Activated CD4-positive, alpha-beta T cell treated with anti-CD3 and anti-CD28 coated beads, Interleukin-2, Interleukin-4, amounts not matched to agents 100 ng/mL and 50 ng/mL, durations not matched to agents 16 hours and 8 hours (primary cell): ENCODE measurements at regions not wholly inside any gene's neighbourhood (a gene's known extent, or its start where the extent isn't known, plus 50 kb on each side); places are given as distances from the start of the nearest gene placed in this dataset.

ENCODE experiments used
- DNase-seq: peaks from one replicate; pipeline ENCODE4 v3.0.0-alpha.2; 2020; ENCODE audit warnings: low spot score

GRCh38 chr9:119005162-119005561, 364.1 kb downstream of the BRINP1 start:
- no peak for DNase-seq

- no peak for DNase-seq
These were observed 360.0 kb downstream of the BRINP1 start for GRCh38 chr9:119009249-119009648.

GRCh38 chr9:119020284-119020683, 349.0 kb downstream of the BRINP1 start:
- no peak for DNase-seq

- no peak for DNase-seq
These were observed 348.4 kb downstream of the BRINP1 start for GRCh38 chr9:119020730-119021333.

GRCh38 chr9:119026120-119026519, 343.1 kb downstream of the BRINP1 start:
- DNase-seq = no peak

- DNase-seq = no peak
These were observed 341.1 kb downstream of the BRINP1 start for GRCh38 chr9:119027901-119028699.

GRCh38 chr9:119029886-119030285, 339.3 kb downstream of the BRINP1 start:
- DNase-seq = no peak

- no peak for DNase-seq
These were observed 335.6 kb downstream of the BRINP1 start for GRCh38 chr9:119033596-119033995.

- no peak for DNase-seq
These were observed 332.3 kb downstream of the BRINP1 start for GRCh38 chr9:119036969-119037368.

- DNase-seq = no peak
These were observed 325.2 kb downstream of the BRINP1 start for GRCh38 chr9:119043996-119044395.

- no peak for DNase-seq
These were observed 324.4 kb downstream of the BRINP1 start for GRCh38 chr9:119044806-119045205.

GRCh38 chr9:119047513-119048307, 321.5 kb downstream of the BRINP1 start:
- DNase-seq = no peak

- DNase-seq = no peak
These were observed 319.0 kb downstream of the BRINP1 start for GRCh38 chr9:119050281-119050680.

- DNase-seq = no peak
These were observed 316.8 kb downstream of the BRINP1 start for GRCh38 chr9:119052339-119053030.

- no peak for DNase-seq
These were observed 316.2 kb downstream of the BRINP1 start for GRCh38 chr9:119053070-119053469.

- DNase-seq = no peak
These were observed 308.4 kb downstream of the BRINP1 start for GRCh38 chr9:119060629-119061385.

GRCh38 chr9:119071636-119072035, 297.6 kb downstream of the BRINP1 start:
- no peak for DNase-seq

GRCh38 chr9:119074017-119074416, 295.2 kb downstream of the BRINP1 start:
- DNase-seq = no peak

- DNase-seq = no peak
These were observed 291.2 kb downstream of the BRINP1 start for GRCh38 chr9:119078015-119078414.

- no peak for DNase-seq
These were observed 285.6 kb downstream of the BRINP1 start for GRCh38 chr9:119083673-119084072.

- no peak for DNase-seq
These were observed 282.6 kb downstream of the BRINP1 start for GRCh38 chr9:119086590-119086989.
